GM12875 (cell line): ENCODE measurements at regions not wholly inside any gene's neighbourhood (a gene's known extent, or its start where the extent isn't known, plus 50 kb on each side); places are given as distances from the start of the nearest gene placed in this dataset.

Experiments used
- H3K4me3 ChIP-seq: one replicate; pipeline ENCODE4 v1.5.1; 2011; ENCODE audit warnings: low read depth, low read length, control low read depth
- TF ChIP-seq, protein P1 (sequence below): IDR thresholded peaks from 2 replicates; pipeline ENCODE4 v1.5.1; 2011; ENCODE audit warnings: low read depth, mild to moderate bottlenecking, control low read depth, inconsistent platforms, low read length, moderate library complexity, borderline replicate concordance; ENCODE audit not compliant: insufficient read depth

DNA sequence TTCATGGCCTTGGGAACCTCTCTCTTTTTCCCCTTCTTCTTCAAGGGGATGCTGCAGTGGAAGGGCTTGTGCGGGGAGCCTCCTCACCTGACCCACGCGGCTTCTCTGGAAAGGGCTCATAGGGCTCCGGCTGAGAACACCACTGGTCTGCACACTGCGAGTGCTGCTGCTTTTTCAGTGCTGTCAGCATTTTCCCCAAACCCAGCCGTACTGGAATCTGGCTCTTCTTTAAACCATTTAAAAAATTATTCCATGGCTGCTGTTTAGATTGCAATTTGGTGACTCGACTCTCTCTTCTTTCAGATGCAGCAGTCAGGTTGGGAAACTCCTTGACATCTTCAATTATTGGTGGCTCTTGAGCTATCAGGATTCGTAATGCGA lies 272.6 kb upstream of the DSEL start:
- H3K4me3 ChIP-seq: no peak overlapping the region
- TF ChIP-seq, protein P1, sequence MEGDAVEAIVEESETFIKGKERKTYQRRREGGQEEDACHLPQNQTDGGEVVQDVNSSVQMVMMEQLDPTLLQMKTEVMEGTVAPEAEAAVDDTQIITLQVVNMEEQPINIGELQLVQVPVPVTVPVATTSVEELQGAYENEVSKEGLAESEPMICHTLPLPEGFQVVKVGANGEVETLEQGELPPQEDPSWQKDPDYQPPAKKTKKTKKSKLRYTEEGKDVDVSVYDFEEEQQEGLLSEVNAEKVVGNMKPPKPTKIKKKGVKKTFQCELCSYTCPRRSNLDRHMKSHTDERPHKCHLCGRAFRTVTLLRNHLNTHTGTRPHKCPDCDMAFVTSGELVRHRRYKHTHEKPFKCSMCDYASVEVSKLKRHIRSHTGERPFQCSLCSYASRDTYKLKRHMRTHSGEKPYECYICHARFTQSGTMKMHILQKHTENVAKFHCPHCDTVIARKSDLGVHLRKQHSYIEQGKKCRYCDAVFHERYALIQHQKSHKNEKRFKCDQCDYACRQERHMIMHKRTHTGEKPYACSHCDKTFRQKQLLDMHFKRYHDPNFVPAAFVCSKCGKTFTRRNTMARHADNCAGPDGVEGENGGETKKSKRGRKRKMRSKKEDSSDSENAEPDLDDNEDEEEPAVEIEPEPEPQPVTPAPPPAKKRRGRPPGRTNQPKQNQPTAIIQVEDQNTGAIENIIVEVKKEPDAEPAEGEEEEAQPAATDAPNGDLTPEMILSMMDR: no peak

DNA sequence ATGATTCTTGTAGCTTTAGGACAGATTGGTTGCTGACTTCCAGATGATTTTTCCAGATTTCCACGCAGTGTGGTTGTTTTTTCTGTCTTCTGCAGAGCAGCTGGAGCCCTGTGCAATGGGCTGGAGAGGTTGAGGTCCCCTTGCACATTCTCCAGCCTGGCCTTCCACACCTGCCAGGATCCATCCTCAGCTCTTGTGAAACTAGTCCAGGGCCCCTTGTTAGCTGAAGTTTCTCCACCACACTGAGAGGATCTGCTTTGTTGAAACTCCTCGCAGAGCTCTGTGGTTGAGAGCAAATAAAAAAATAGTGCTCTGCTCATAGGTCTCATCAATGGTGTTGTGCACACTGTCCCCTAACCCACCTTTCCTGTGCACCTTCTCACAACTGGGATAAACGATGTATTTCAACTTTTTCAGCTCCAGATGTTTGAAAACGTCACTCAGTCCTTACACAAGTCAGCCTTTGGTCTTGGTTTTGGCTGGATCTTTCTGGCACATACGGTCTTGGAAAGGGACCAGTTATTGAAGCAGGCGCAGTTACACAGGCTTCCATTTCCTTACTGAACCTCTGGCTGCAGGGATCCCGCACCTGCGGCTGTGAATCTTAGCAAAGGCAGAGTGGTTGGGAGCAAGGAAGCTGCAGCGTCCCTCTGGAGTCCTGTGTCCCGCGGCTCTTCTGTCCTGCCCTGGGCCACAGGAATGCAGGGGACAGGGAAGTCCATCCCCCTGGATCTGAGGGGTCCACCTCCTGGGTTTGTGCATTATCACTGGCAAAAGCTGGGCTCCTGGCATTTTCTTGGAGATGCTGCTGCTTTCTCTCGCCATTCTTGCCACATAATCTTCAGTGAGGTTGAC lies 272.0 kb upstream of the DSEL start:
- TF ChIP-seq, protein P1: no peak
- H3K4me3 ChIP-seq: no peak overlapping the region

DNA sequence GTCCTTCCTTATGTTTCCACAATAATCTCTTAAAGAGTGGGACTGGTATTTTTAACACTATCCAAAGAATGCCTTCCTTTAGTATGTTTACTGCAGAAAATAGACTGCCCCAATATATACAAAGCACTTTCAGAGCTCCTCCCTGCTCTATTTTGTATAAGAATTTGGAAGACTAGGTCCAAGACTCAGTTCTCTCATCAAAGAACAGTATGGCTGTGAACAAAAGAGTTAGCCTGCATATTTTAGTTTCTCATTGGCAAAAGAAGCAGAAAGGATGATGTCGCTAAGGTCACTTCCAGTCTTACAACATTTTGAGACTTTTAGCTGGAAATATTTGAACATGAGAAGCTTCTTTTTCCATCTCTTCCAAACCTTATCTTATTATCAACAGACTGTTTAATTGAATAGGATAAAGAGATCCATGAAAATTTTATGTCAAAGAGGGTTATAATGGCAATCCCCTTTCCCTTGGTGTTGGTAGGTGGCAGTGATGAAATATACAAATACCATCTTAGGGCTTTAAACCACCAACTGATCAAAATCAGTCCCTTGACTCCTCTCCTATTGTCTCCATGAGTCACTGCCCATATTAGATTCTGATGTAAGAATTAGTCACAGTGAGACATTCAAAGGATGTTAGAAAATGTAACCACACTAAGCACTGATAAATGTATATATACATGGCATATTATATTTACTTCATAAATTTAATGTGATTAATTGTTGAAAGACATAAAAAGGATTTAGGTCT lies 266.9 kb upstream of the DSEL start:
- TF ChIP-seq, protein P1: no peak

DNA sequence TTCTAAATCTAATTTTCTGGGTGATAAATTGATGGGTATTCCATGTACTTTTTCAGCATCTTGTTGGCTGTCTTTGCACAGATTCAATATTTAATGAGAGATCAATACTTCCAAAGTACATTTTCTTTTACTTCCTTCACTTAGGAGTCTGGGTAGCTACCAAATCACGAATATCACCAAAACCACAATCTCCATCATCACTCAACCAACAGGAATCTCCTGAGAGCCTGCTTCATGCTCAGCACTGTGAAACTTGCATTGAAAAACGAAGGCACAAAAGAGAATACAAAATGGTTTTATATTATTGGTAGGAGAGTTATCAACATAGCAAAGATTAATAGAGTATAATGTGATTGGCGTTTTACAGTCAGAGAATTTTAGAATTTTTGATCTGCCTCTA lies 261.5 kb upstream of the DSEL start:
- H3K4me3 ChIP-seq: no peak overlapping the region
- TF ChIP-seq, protein P1: no peak

More for the DNA sequence above, 266.9 kb upstream of the DSEL start:
- H3K4me3 ChIP-seq: no peak overlapping the region

DNA sequence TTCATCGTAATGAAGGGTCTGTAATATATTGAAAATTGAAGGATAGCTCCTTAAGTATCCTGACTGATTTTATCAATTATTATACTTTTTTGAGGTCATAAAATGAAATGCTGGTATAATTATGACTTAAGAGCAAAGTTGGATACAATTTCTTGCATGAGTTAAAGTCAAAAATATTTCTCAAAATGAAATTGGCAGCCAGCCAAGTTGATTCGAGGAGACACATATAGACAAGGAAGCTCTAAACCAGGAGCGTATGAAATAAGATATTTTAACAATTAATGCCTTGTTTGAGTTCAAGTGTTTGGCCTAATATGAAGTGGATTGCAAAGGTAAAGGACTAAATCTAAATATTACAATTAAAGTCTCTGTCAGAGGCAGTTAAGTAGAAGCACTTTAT lies 260.4 kb upstream of the DSEL start:
- TF ChIP-seq, protein P1: no peak
- H3K4me3 ChIP-seq: no peak overlapping the region

DNA sequence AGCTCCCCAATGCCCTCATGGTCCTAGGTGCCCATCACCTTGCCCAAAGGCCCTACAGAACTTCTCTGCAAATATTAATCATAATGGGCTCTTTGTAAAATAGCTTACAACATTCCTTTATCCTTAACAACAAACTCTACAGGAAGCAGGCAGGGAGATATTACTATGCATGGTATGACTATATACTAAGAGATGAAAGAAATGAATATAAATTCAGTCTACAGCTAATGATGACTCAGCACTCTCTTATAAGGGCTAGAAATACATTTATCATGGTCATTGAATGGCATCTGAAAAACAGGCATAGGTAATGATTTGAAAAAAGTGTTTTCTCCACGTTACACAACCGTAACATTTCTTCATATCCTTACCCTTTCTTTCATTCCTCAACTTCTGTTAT lies 254.8 kb upstream of the DSEL start:
- TF ChIP-seq, protein P1: no peak
- no peak overlapping the region for H3K4me3 ChIP-seq
